Astrocyte (in vitro differentiated cells and primary cell): ENCODE measurements at regions not wholly inside any gene's neighbourhood (a gene's known extent, or its start where the extent isn't known, plus 50 kb on each side); places are given as distances from the start of the nearest gene placed in this dataset.

Source experiments
- DNase-seq: peaks from one replicate; pipeline ENCODE4 v3.0.0-alpha.2; 2010; ENCODE audit warnings: low read depth
- FAIRE-seq: peaks from 2 replicates; lab custom pipeline; 2011; peaks lifted over from hg19 to GRCh38; lab: Jason Lieb, UNC
- H2AFZ ChIP-seq: 2 replicates; pipeline ENCODE4 v1.6.0; 2012; ENCODE audit warnings: low read depth, low read length, inconsistent platforms
- H3K27ac ChIP-seq: 2 replicates; pipeline ENCODE4 v1.5.1; 2011; ENCODE audit warnings: low read depth, low read length, inconsistent platforms
- H3K27me3 ChIP-seq: 2 replicates; pipeline ENCODE4 v1.6.0; 2011; ENCODE audit warnings: low read length, inconsistent platforms; ENCODE audit not compliant: insufficient read depth
- H3K36me3 ChIP-seq: 2 replicates; pipeline ENCODE4 v1.5.1; 2011; ENCODE audit warnings: low read length, inconsistent platforms; ENCODE audit not compliant: insufficient read depth
- H3K4me1 ChIP-seq: 2 replicates; pipeline ENCODE4 v1.5.1; 2011; ENCODE audit warnings: low read length, inconsistent platforms; ENCODE audit not compliant: insufficient read depth
- H3K4me2 ChIP-seq: 2 replicates; pipeline ENCODE4 v1.6.0; 2012; ENCODE audit warnings: low read length, inconsistent platforms
- H3K4me3 ChIP-seq: 2 replicates; pipeline ENCODE4 v1.5.1; 2011; ENCODE audit warnings: low read depth, mild to moderate bottlenecking, low read length, inconsistent platforms; ENCODE audit not compliant: insufficient read depth
- H3K79me2 ChIP-seq: 2 replicates; pipeline ENCODE4 v1.6.0; 2012; ENCODE audit warnings: mild to moderate bottlenecking, low read length, inconsistent platforms; ENCODE audit not compliant: insufficient read depth
- H3K9ac ChIP-seq: 2 replicates; pipeline ENCODE4 v1.6.0; 2012; ENCODE audit warnings: mild to moderate bottlenecking, low read length, inconsistent platforms
- H3K9me3 ChIP-seq: 2 replicates; pipeline ENCODE4 v1.5.1; 2012; ENCODE audit warnings: low read depth, mild to moderate bottlenecking, low read length, inconsistent platforms; ENCODE audit not compliant: insufficient read depth
- H4K20me1 ChIP-seq: 2 replicates; pipeline ENCODE4 v1.6.0; 2012; ENCODE audit warnings: low read length, inconsistent platforms; ENCODE audit not compliant: insufficient read depth
- H3K27ac Mint-ChIP-seq: one replicate; pipeline ENCODE4 v1.8.0; 2021; ENCODE audit warnings: mild to moderate bottlenecking, mixed read lengths; ENCODE audit not compliant: unreplicated experiment
- H3K27me3 Mint-ChIP-seq: one replicate; pipeline ENCODE4 v1.8.0; 2021; ENCODE audit warnings: low read depth, mixed read lengths; ENCODE audit not compliant: unreplicated experiment
- H3K36me3 Mint-ChIP-seq: one replicate; pipeline ENCODE4 v1.8.0; 2021; ENCODE audit warnings: low read depth, mixed read lengths; ENCODE audit not compliant: unreplicated experiment
- H3K4me1 Mint-ChIP-seq: one replicate; pipeline ENCODE4 v1.8.0; 2021; ENCODE audit warnings: low read depth, mixed read lengths; ENCODE audit not compliant: unreplicated experiment
- H3K4me3 Mint-ChIP-seq: one replicate; pipeline ENCODE4 v1.8.0; 2021; ENCODE audit warnings: mild to moderate bottlenecking, moderate library complexity, mixed read lengths; ENCODE audit not compliant: unreplicated experiment
- H3K9me3 Mint-ChIP-seq: one replicate; pipeline ENCODE4 v1.8.0; 2021; ENCODE audit warnings: mild to moderate bottlenecking, mixed read lengths; ENCODE audit not compliant: unreplicated experiment
- CTCF ChIP-seq: IDR thresholded peaks from 2 replicates; pipeline ENCODE4 v1.5.1; 2011; ENCODE audit warnings: low read depth, mild to moderate bottlenecking, inconsistent platforms, low read length, moderate library complexity; ENCODE audit not compliant: insufficient read depth
- EZH2 ChIP-seq: IDR thresholded peaks from 2 replicates; pipeline ENCODE4 v1.6.1; 2012; ENCODE audit warnings: mild to moderate bottlenecking, low read length, inconsistent platforms; ENCODE audit not compliant: insufficient read depth

DNA sequence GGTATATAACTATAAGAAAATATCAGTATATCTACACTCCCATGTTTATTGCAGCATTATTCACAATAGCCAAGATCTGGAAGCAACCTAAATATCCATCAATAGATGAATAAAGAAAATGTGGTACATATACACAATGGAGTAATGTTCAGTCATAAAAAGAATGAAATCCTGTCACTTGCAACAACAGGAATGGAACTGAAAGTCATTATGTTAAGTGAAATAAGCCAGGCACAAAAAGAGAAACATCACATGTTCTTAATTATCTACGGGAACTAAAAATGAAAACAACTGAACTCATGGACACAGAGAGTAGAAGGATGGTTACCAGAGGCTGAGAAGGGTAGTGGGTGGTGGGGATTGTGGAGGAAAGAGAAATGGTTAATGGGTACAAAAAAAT lies 665.2 kb downstream of the TBC1D4 start:
- no peaks in the 10 kb centered on the region for H3K9me3 ChIP-seq
- Mint-ChIP-seq H3K4me1 (no peaks in the 10 kb centered on the region), H3K27me3 (no peaks in the 10 kb centered on the region), H3K9me3 (peaks cover 6% of the 10 kb centered on the region), H3K27ac (no peak overlapping the region), H3K36me3 (no peaks in the 10 kb centered on the region), H3K4me3 (no peak overlapping the region)
- H3K4me3 ChIP-seq = no peak overlapping the region
- H3K79me2 ChIP-seq = no peaks in the 10 kb centered on the region
- no peak overlapping the region for H3K4me2 ChIP-seq
- no peaks in the 10 kb centered on the region for H3K4me1 ChIP-seq
- DNase-seq (no peak), FAIRE-seq (no peak)
- no peak for TF ChIP-seq EZH2
- no peaks in the 10 kb centered on the region for H3K36me3 ChIP-seq
- no peaks in the 10 kb centered on the region for H4K20me1 ChIP-seq
- no peak overlapping the region for H3K27ac ChIP-seq
- no peak overlapping the region for H2AFZ ChIP-seq
- H3K9ac ChIP-seq = no peak overlapping the region
- no peaks in the 10 kb centered on the region for H3K27me3 ChIP-seq

- H3K4me2 ChIP-seq = no peak overlapping the region
- no peak overlapping the region for H2AFZ ChIP-seq
- no peak for TF ChIP-seq EZH2
- no peak for TF ChIP-seq CTCF
- H3K4me3 Mint-ChIP-seq = no peak overlapping the region
- no peak overlapping the region for H3K27ac ChIP-seq
- no peaks in the 10 kb centered on the region for H3K4me1 ChIP-seq
- DNase-seq (no peak), FAIRE-seq (no peak)
- no peaks in the 10 kb centered on the region for H3K36me3 ChIP-seq
- no peak overlapping the region for H3K9ac ChIP-seq
- H3K4me1 Mint-ChIP-seq = no peaks in the 10 kb centered on the region
- no peaks in the 10 kb centered on the region for H4K20me1 ChIP-seq
- H3K27ac Mint-ChIP-seq = no peak overlapping the region
- no peaks in the 10 kb centered on the region for H3K27me3 ChIP-seq
- H3K79me2 ChIP-seq = no peaks in the 10 kb centered on the region
- no peak overlapping the region for H3K4me3 ChIP-seq
- no peaks in the 10 kb centered on the region for H3K36me3 Mint-ChIP-seq
- no peaks in the 10 kb centered on the region for H3K27me3 Mint-ChIP-seq
- no peaks in the 10 kb centered on the region for H3K9me3 ChIP-seq
- no peaks in the 10 kb centered on the region for H3K9me3 Mint-ChIP-seq
Measured at GRCh38 chr13:74796157-74796556, 662.0 kb upstream of the KLF12 start.

GRCh38 chr13:74795526-74795925 lies 661.3 kb upstream of the KLF12 start:
- no peak for TF ChIP-seq CTCF
- TF ChIP-seq EZH2 = no peak

More at GRCh38 chr13:74795526-74795925, 661.3 kb upstream of the KLF12 start:
- Histone ChIP-seq H2AFZ (no peak overlapping the region), H3K4me1 (no peaks in the 10 kb centered on the region), H3K36me3 (no peaks in the 10 kb centered on the region), H3K9me3 (no peaks in the 10 kb centered on the region), H3K4me2 (no peak overlapping the region), H3K4me3 (no peak overlapping the region), H3K27ac (no peak overlapping the region), H3K79me2 (no peaks in the 10 kb centered on the region), H4K20me1 (no peaks in the 10 kb centered on the region), H3K9ac (no peak overlapping the region), H3K27me3 (no peaks in the 10 kb centered on the region)
- Mint-ChIP-seq H3K4me1 (no peaks in the 10 kb centered on the region), H3K27me3 (no peaks in the 10 kb centered on the region), H3K9me3 (no peaks in the 10 kb centered on the region), H3K36me3 (no peaks in the 10 kb centered on the region), H3K27ac (no peak overlapping the region), H3K4me3 (no peak overlapping the region)
- DNase-seq = no peak
- no peak for FAIRE-seq
